HG03442 (cell line): ENCODE measurements at regions not wholly inside any gene's neighbourhood (a gene's known extent, or its start where the extent isn't known, plus 50 kb on each side); places are given as distances from the start of the nearest gene placed in this dataset.

Experiments
- ATAC-seq: cut with Tn5 transposase; IDR thresholded peaks from one replicate; pipeline ENCODE4 v1.9.1; 2021; ENCODE audit warnings: mild to moderate bottlenecking, moderate library complexity; ENCODE audit not compliant: unreplicated experiment

- no peak for ATAC-seq
Measured at GRCh38 chr5:26237489-26237888, 800.9 kb downstream of the CDH9 start.

- ATAC-seq, result no peak
Measured at GRCh38 chr5:26236936-26237335, 801.5 kb downstream of the CDH9 start.

DNA sequence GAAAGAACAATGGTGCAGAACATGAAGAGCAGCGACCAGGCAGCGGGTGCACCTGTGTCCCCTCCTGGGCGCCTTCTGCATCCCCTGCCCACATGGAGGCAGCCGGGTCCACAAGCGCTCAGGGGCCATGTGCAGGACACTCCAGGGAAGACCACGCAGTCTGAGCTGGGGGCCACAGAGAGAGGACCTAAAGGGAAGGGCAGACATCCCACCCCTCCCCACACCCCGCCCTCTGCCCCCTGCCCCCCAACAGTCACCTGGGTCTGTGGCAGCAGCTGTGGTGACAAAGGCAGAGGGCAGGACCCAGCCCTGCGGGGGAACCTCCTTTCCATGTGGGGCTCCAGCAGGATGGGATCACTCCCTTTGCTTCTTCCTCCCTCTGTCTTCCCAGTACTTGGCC is 805.7 kb downstream of the CDH9 start:
- no peak for ATAC-seq

DNA sequence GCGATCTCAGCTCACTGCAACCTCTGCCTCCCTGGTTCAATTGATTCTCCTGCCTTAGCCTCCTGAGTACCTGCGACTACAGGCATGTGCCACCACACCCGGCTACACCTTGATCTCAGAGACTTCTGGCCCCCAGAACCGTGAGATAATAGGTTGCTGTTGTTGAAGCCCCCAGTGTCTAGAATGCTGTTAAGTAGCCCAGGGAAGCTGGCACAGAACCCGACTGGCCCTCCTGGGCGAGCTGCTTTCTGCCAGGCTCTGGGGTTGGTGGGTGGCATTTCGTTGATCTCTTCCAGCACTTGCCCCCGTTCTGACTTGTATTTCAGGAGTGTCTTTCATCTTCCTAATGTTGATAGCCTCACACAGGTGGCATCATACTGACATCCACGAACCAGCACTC is 807.1 kb downstream of the CDH9 start:
- ATAC-seq, result no peak

DNA sequence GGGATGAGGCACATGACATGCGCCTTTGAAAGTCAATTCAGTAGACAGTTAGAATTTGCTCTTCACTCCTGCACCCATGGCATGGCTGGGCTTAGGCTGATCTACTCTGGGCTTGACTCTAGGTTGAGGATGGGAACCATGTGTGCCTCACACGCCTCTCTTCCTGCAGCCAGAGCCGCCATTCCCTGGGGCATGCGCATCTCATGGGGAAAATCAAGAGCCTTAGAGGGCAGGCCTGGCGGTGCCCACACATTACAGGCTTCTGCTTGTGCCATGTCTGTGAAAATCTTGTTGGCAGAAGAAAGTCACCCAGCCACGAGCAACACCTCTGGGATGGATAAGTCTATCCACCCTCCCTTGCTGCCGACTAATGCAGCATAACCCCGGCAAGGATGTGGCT is 808.5 kb downstream of the CDH9 start:
- no peak for ATAC-seq

DNA sequence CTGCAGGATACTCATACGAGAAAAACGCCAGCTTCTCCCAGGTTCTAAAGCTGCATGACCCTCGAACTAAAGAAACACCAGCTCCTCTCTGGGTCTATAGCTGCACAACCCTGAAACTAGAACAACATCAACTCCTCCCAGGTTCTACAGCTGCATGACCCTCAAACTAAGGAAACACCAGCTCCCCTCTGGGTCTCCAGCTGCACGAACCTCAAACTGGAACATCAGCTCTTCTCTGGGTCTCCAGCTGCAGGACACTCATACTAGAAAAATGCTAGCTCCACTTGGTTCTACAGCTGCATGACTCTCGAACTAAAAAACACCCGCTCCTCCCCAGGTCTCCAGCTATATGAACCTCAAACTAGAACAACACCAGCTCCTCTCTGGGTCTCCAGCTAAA is 811.1 kb downstream of the CDH9 start:
- ATAC-seq, result no peak

GRCh38 chr5:26205121-26205520 is 833.3 kb downstream of the CDH9 start:
- ATAC-seq, result no peak

GRCh38 chr5:26193626-26194025 is 844.8 kb downstream of the CDH9 start:
- ATAC-seq, result no peak

- no peak for ATAC-seq
Measured at GRCh38 chr5:26192486-26192885, 845.9 kb downstream of the CDH9 start.

GRCh38 chr5:26181582-26181981 is 856.8 kb downstream of the CDH9 start:
- no peak for ATAC-seq

DNA sequence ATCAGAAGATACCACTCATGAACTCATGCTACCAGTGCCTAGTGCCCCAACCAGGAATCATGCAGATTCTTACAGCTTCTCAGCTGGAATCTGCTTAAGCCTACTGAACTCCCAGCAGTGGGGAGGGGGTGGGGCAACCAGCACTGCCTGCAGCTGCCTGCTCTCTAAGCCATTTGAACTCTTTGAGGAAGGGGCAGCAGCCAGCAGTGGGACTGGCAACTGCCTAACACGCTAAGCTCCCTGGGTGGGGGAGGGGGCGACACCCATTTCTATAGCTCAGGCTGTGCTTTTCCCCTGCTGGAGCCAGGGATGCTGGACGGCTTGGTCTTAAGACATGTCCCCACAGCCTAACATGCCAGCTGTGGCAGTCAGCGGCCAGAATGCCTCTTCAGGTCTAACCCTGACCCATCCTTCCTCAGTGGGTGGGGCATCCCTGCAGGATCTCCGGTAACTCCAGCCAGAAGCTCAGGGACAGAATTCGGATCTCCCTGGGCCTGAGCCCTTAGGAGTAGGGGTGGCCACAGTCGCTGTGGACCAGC is 889.7 kb downstream of the CDH9 start:
- ATAC-seq, result no peak

DNA sequence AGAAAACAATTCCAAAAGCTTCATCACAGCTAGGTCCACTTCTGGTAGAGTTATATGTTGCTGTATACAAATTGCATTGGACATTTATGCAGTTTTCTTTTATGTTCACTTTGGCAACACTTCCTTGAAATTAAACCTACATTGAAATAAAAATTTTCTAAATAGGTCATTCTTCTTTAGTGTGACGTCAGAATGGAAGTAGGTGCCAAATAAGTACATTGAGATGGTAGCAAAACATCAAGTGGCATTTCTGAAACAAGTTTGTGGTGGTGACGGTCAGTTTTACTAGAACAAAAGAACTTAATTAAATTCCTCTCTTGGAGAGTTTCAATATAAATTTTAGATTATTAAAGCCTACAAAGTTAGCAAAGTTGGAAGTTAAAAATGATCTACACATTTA is 895.1 kb downstream of the CDH9 start:
- ATAC-seq, result no peak

GRCh38 chr5:26121338-26121737 is 917.0 kb downstream of the CDH9 start:
- no peak for ATAC-seq

- no peak for ATAC-seq
Measured at GRCh38 chr5:26104175-26104574, 934.2 kb downstream of the CDH9 start.

DNA sequence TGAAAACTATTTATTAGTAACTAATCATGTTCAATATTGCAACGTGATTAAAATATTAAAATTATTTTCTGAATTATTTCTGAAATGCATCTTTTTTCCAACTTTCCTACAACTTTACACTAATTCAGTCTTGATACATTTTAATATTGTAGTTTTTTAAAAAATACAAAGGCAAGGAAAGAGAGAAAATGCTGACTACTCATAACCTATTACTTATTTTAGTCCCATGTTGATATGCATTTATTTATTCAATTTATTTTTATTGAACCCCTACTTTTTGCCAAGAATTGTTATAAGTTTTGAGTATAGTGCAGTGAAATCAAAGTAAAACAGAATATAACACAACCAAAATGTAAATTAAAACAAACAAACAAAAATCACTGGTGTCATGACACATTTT is 978.2 kb downstream of the CDH9 start:
- ATAC-seq, result no peak

GRCh38 chr5:26054594-26054993 is 983.8 kb downstream of the CDH9 start:
- no peak for ATAC-seq

GRCh38 chr5:26034813-26035212 is 1003.6 kb downstream of the CDH9 start:
- no peak for ATAC-seq

DNA sequence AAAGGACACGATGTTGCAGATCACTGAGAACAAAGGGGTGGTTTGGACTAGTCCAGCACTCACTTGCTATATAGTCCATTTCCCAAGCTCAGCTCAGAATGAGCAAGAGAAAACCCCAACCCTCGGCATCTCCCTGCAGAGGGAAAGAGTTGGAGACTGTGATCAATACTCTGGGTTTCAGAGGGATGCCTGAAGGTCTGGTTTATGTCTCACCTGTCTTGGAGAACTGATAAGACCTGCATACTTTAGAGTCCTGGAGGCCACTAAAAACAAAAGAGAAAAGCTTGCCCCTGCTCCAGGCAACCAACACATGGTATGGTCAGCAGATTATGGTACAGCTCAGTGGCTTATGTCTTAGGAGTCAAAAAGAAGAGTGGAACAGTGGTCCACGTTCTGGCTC is 1006.9 kb downstream of the CDH9 start:
- no peak for ATAC-seq

DNA sequence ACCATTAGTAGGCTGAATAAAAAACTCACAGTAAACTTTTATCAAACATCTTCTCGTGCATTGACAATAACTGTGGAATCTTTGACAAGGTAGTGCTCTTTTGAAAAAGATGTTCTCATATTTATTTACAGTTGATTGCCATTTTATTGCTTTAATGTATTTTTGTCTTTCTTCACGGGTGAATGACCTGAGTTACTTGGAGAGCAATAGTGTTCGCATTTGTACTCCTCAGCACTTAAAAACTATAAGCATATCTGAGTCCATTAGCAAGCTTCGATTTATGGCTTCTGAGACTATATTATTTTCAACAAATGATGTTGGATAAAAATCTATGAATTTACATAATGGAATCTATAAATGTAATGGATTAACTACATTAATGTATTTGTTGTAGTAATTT is 1012.3 kb downstream of the CDH9 start:
- ATAC-seq, result no peak

- ATAC-seq, result no peak
Measured at GRCh38 chr5:26024774-26025173, 1013.6 kb downstream of the CDH9 start.

GRCh38 chr5:26023361-26023760 is 1015.0 kb downstream of the CDH9 start:
- ATAC-seq, result no peak

- ATAC-seq, result no peak
Measured at GRCh38 chr5:26014206-26014605, 1024.2 kb downstream of the CDH9 start.

GRCh38 chr5:26012078-26012477 is 1026.3 kb downstream of the CDH9 start:
- no peak for ATAC-seq

- ATAC-seq, result no peak
Measured at GRCh38 chr5:26009742-26010141, 1028.6 kb downstream of the CDH9 start.
